ENCODE measurements at regions not wholly inside any gene's neighbourhood (a gene's known extent, or its start where the extent isn't known, plus 50 kb on each side); places are given as distances from the start of the nearest gene placed in this dataset.

GRCh38 chr10:133004478-133004877 lies 62.1 kb upstream of the CFAP46 start:
- DNase-seq (ENCODE audit: low read depth), result no peak

GRCh38 chr10:133003188-133003587 lies 60.8 kb upstream of the CFAP46 start:
- no peak for DNase-seq (ENCODE audit: low read depth)

- no peak for DNase-seq (ENCODE audit: low read depth)
These were observed 60.3 kb upstream of the CFAP46 start for GRCh38 chr10:133002685-133003084.

GRCh38 chr10:133001114-133001513 lies 58.7 kb upstream of the CFAP46 start:
- no peak for DNase-seq (ENCODE audit: low read depth)

- no peak for DNase-seq (ENCODE audit: low read depth)
These were observed 58.3 kb upstream of the CFAP46 start for GRCh38 chr10:133000648-133001047.

- no peak for DNase-seq (ENCODE audit: low read depth)
These were observed 55.3 kb upstream of the CFAP46 start for GRCh38 chr10:132997517-132998265.

GRCh38 chr10:132996603-132997343 lies 54.4 kb upstream of the CFAP46 start:
- no peak for DNase-seq (ENCODE audit: low read depth)

GRCh38 chr10:132995909-132996602 lies 53.7 kb upstream of the CFAP46 start:
- no peak for DNase-seq (ENCODE audit: low read depth)

GRCh38 chr10:132994811-132995210 lies 52.4 kb upstream of the CFAP46 start:
- no peak for DNase-seq (ENCODE audit: low read depth)

GRCh38 chr10:132994185-132994796 lies 51.9 kb upstream of the CFAP46 start:
- DNase-seq (ENCODE audit: low read depth), result peak; percentile 44

- no peak for DNase-seq (ENCODE audit: low read depth)
These were observed 51.2 kb upstream of the CFAP46 start for GRCh38 chr10:132993271-132994184.

- no peak for DNase-seq (ENCODE audit: low read depth)
These were observed 50.3 kb upstream of the CFAP46 start for GRCh38 chr10:132992433-132993215.
